ENCODE measurements at regions not wholly inside any gene's neighbourhood (a gene's known extent, or its start where the extent isn't known, plus 50 kb on each side); places are given as distances from the start of the nearest gene placed in this dataset.
A peak's percentile ranks its signal among the peaks of the same experiment; 100 is the strongest.
"Not testable (repeated sequence)": the region's sequence is repeated elsewhere in the genome, so short reads cannot be mapped to it uniquely, and the experiment has no call there.

DNA sequence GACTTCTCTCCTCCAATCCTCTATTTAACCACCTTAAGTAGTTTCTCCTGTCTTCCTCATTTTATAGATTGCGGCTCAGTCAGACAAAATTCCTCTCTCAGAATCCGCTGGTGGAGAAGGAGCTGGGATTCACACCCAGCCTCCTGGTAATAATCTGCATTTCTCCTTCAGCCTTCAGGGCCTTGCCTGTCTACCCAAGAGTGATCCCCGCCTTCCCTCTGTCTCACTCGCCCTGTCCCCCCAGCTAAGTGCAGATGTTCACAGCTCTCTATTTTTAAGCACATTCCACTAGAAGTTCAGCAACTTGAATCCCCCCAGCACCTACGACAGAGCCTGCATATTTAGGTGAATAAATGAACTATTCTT lies 212.5 kb upstream of the HAAO start:
- no peak for DNase-seq

DNA sequence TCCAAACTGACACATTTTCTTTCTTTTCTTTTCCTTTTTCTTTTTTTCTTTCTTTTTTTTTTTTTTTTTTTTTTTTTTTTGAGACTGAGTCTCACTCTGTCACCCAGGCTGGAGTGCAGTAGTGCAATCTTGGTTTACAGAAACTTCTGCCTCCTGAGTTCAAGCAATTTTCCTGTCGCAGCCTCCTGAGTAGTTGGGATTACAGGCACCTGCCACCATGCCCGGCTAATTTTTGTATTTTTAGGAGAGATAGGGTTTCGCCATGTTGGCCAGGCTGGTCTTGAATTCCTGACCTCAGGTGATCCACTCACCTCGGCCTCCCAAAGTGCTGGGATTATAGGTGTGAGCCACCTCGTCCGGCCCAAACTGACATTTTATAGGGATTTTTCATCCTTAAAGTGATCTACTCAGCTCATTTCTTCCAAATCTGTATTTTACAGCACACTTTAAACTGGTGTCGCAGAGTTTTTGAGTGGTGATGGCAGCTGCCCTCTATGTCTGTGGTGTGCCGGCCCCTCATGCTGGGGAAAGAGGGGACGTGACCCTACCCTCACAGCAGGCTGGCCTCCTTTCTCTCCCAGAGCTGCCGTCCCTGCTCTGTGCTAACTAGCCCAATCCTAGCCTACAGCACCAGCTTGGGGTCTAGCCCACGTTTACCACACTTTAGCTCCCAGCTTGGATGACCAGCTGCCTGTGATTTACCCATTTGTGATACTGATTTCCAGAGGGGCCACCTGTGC lies 211.9 kb upstream of the HAAO start:
- DNase-seq: not testable (repeated sequence)

DNA sequence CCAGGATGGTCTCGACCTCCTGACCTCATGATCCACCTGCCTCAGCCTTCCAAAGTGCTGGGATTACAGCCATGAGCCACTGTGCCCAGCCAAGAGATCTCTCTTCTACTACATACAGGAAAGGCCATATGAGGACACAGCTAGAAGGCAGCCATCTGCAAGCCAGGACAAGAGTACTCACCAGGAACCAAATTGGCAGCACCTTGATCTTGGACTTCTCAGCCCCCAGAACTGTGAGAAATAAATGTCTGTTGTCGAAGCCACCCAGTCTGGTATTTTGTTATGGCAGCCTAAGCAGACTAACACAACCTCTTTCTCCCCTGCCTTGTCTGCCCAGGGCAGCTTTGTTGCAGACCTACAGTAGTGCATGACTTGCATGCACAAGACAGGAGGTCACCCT lies 211.3 kb upstream of the HAAO start:
- DNase-seq: no peak

DNA sequence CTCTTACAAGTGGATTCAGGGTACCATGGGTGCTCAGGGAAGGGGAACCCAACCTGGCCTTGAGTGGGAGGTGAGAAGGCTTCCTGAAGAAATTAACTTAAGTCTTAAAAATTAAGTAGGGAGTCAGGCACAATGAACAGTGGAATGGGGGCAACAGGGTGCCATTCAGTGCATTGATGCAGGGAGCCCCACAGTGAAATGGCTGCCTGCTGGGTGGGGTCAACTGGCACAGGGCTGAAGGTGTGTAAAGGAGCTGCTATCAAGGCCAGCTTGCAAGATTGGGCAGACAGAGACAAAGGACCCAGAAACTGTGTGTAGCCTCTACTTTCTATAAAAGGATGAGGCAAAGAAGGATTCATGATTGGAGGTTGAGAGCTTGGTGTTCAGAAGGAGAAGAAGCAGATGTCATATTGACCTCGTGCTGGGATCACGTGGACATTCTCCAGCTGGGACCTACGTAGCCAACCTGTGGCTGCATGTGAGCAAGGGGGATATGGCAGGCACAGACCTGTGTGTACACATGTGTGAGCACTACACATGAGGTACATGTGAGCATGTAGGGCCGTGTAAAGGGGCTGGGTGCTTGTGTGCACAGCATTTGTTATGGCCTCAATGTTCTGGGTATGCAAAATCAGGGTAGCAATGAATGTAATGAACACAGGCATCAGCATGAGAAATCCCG lies 209.5 kb upstream of the HAAO start:
- no peak for DNase-seq

DNA sequence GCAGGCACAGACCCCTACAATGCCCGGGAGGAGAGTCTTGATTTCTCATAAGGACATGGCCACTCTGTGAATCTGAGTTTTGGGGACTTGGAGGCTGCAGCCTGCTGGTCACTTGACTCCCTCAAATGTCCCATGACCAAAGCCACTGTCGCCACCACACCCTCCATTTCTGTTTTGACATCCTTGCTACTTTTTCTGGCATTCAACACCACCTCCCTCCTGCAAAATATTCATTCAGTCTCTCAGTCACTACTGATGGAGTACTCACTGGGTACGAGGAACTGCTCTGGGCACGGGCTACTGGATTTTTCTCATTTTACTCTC lies 208.6 kb upstream of the HAAO start:
- DNase-seq: no peak

DNA sequence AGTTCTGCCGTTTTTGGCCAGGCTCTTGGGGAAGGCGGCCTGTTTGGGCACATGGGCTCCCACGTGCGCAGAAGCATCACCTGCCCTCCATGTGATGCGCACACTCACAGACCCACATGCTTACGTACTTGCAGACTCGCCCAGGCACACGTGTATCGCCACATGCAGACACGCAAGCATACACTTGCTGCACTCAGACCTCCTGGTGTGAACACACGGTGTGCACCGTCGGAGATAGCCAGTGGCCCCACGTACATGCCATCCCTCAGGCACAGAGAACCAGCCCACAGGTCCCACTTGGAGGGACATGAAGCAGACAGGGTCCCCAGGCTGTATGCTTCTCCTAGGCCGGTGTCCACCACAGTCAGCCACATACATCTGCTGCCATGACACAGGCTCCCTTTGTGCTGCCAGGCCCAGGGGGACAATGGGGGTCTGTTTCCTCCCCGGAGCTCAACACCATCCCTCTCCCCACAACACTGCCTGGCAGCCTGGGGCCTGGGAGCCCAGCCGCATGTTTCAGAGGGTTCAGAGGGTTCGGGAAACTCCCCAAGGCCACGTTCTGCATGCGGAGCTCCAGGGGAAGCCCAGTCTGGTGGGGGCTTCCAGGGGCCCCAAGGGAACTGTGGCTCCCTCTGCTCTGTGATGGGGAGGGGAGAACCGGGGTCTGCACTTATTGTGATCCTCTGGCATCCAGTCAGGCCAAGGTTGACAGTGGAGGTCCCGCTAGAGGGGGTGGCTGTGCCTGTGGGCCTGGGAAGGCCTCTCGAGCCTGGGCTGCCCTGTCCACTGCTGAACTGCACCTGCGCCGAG lies 208.1 kb upstream of the HAAO start:
- DNase-seq: peak in 53 of 56 donors; percentile 27 to 94 (median 82)

DNA sequence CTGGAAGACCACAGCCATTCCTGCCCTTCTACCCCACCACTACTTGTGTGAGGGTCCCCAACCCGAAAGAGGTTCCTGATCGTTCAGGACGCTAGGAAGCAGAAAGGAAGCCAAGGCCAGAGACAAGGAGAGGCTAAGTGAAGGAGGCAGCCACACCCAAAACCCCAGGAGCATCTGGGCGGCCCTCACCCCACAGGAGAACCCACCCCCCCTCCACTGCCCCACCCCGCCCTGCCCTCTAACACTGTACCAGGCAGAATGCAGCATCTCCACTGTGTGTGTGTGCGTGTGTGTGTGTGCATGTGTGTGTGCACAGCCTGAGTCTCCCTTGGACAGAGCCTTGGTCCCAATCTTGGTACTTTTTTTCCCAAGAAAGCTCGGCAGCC lies 207.5 kb upstream of the HAAO start:
- DNase-seq: no peak

DNA sequence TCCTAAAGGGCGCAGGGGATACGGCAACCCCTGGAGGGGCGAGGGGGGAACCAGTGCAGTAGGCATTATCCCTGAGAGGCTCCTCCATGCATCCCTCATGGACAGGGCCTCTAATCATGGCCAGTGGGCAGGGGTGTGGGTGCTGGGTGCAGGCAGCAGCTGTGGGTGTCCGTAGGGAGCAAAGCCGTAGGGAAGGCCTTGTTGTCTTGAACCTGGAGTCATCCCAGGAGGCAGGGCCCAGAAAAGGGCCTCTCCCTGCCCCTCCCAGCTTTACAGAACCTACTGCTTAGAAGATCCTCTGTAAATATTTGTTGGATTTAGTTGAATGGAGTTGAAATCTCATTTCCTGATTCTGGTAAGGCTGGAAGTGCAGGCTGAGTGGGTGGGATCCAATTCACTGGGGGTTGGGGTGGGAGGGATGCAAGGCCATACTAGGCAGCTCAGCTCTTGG lies 207.0 kb upstream of the HAAO start:
- DNase-seq: no peak

DNA sequence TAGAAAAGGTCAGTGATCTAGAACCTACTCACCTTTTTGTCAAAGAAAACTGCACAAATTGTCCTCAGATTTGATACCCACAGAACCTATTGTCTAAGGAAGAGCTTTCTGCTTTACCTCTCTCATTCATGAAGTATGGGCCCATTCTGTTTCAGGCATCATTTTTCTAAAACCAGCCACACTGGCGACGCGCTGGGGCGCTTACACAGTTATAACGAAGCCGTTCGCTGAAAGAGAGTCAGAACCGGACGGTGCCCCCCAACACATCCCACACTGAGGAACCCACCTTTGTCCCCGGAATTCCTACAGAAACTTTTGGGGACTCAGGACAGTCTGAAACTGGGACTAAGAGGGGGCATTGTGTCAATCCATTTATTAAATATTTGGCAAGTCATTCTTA lies 206.3 kb upstream of the HAAO start:
- DNase-seq: no peak

DNA sequence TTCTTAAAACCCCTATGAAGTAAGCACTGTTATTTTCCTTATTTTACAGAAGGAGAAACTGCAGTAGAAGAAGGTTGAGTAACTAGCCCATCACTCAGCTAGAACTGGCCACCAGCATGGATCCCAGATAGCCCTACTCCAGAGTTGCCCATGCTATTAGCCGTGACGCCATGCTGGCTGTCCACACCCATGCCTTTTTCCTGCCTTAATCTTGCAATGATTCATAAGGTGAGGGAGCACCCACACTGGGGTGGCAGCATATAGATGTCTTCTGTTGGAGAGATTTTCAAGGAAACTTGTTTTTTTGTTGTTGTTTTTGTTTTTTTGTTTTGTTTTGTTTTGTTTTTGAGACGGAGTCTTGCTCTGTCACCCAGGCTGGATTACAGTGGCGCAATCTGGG lies 204.1 kb upstream of the HAAO start:
- DNase-seq: no peak

DNA sequence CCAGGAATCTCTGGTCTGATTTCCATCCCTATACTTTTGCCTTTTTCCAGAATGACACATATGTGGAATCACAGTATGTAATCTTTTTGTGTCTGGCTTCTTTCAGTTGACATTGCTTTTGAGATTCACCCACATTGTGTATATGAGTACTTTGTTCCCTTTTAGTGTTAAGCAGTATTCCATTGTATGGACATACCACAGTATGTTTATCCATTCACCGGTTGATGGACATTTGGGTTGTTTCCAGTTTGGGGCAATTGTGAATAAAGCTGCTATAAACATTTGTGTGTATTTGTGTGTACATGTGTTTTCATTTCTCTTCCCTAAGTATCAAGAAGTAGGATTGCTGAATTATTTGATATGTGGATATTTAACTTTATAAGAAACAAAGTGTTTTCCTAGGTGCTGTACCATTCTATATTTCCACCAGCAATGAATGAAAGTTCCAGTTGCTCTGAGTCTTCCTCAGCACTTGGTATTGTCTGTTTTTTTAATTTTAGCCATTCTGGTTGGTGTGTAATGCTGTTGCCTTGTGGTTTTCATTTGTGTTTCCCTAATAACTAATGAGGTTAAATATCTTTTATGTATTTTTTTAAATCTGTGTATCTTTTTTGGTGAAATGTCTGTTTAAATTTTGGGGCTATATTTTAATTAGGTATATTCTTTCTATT lies 203.5 kb upstream of the HAAO start:
- DNase-seq: no peak

DNA sequence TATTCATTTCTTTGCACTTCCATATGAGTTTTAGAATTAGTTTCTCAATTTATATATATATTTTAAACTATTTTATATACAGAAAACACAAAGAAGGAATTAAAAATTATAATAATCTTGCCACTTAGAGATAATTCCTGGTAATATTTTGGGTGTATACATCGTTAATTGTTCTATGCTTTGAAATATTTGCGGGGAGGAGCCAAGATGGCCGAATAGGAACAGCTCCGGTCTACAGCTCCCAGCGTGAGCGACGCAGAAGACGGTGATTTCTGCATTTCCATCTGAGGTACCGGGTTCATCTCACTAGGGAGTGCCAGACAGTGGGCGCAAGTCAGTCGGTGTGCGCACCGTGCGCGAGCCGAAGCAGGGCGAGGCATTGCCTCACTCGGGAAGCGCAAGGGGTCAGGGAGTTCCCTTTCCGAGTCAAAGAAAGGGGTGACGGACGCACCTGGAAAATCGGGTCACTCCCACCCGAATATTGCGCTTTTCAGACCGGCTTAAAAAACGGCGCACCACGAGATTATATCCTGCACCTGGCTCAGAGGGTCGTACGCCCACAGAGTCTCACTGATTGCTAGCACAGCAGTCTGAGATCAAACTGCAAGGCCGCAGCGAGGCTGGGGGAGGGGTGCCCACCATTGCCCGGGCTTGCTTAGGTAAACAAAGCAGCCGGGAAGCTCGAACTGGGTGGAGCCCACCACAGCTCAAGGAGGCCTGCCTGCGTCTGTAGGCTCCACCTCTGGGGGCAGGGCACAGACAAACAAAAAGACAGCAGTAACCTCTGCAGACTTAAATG lies 197.1 kb upstream of the HAAO start:
- DNase-seq: not testable (repeated sequence)

DNA sequence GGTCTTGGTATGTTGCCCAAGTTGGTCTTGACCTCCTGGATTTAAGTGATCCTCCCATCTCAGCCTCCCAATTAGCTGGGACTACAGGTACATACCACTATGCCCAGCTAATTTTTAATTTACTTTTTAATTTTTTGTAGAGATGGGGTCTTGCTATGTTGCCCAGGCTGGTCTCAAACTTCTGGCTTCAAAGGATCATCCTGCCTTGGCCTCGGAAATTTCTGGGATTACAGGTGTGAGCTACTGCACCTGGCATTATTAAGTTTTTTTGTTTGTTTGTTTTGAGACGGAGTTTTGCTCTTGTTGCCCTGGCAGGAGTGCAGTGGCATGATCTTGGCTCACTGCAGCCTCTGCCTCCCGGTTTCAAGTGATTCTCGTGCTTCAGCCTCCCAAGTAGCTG lies 195.7 kb upstream of the HAAO start:
- DNase-seq: not testable (repeated sequence)

DNA sequence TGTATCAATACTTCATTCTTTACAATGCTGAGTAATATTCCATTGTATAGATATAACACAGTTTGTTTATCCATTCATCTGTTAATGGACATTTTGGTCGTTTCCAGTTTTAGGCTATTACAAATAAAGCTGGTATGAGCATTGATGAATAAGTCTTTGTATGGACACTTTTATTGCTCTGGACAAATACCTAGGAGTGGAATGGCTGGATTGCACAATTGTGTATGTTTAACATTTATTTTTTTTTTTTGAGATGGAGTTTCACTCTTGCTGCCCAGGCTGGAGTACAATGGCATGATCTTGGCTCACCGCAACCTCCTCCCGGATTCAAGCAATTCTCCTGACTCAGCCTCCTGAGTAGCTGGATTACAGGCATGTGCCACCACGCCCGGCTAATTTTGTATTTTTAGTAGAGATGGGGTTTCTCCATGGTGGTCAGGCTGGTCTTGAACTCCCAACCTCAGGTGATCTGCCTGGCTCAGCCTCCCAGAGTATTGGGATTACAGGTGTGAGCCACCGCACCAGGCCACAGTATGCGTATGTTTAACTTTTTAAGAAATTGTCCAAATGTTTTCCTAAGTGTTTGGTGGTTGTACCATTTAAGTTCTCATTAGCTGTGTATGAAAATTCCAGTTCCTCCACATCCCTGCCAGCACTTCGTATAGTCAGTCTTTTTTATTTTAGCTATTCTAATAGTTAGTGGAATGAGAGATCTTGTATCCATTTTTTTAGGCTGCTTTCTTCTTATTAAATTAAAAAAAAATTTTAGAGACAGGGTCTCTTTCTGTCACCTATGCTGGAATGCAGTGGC lies 194.9 kb upstream of the HAAO start:
- no peak for DNase-seq

DNA sequence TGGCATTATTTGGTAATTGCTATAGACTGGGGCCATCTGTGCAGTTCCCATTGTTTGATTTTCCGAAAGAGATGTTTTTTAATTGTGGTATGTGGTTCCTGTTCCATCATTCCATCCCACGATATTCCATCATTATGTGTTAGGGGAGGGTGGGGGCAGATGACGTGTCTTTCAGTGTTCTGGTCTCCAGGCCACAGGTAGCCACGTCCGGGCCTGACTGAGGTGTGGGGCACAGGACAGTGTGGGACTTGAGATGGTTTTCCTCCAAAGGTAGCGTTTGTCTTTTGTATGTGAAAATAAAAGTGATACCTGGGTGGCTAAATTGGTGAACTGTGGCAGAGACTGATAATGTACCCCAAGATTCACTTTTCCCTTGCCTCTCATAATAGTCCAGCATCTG lies 192.2 kb upstream of the HAAO start:
- DNase-seq: no peak

DNA sequence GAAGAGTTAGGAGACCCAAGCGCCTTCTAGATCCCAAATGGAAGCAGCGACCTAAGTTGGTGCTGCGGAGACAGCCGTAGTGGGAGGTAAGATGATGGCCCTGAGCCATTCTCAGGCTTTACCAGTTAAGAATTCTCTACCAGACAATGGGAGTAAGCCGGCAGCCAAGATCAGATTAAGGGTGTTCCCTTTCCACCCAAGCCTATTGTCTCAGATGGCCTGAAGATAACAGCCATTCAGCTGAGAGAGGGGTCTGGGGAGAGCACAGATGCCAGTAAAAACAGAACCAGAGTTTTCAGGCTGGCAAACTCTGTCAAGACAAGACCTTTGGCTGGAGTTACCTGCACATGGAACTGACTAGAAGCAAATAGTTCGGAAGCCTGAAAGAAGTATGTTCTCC lies 191.7 kb upstream of the HAAO start:
- no peak for DNase-seq

DNA sequence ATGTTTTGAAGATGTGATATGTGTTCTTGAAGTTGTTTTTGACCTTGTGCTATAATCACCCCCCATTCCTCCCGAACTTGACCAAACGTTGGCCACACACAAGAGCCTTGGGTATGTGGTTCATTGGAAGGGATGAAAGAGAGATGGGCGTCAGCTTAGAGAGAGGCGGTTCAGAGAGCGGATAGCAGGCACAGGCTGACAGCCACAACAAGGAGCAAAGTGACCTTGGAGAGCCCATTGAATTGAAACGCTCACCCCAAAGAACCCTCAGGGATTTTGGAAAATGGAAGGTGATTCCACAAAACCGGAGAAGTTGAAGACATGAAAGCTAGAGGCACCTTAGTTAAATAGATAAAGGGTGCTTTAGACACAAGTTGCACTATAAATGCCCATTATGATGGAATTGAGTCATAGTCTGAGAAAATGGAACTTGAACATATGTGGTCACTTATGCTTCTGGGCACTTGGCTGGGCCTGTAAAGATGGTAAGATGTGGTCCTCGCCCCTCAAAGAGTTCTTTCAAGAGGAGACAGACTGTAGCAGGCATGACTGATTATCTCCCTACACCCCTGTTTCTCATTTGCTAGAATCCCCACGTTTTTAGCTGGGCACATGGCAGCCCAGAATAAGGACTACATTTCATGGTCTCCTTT lies 188.5 kb upstream of the HAAO start:
- DNase-seq: no peak

DNA sequence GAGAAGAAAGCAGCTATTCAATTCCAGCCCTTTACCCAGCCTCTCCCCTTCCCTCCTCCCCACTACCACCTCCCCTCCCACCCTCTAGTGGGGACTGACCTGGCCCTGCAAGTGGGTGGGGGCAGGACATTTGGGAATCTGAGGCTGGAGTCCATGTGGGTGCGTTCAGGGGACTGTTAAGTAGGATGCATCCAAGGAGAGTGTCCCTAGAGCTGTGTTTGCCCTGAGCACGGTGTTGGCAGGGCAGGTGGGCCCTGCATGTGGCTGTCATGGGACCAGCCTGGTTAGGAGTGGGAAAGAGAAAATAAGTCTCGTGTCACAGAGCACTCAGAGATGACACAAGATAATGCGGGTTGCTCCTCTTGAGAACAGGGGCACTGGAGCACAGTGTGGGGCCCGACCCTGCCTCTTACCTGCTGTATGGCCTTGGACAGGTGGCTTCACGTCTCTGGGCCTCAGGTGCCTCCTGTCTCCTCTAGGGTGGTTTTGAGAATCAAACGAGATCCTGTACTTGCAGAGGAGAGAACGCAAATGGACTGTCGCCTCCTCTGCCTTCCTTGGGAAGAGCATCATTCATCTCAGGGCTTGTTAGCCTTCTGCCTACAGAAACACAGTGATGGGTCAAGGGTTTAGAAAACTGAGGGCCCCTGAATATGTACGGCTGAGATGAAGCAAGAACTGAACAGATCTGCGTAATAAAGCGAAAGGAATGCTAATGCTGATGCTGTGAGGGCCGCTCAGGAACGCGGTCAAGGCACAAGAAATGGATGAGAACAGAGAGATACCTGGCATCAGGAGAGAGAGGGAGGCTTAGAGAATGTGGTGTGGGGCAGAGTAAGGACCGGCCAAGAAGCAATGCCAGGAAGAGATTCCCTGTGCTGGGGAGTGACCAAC lies 187.7 kb upstream of the HAAO start:
- no peak for DNase-seq

DNA sequence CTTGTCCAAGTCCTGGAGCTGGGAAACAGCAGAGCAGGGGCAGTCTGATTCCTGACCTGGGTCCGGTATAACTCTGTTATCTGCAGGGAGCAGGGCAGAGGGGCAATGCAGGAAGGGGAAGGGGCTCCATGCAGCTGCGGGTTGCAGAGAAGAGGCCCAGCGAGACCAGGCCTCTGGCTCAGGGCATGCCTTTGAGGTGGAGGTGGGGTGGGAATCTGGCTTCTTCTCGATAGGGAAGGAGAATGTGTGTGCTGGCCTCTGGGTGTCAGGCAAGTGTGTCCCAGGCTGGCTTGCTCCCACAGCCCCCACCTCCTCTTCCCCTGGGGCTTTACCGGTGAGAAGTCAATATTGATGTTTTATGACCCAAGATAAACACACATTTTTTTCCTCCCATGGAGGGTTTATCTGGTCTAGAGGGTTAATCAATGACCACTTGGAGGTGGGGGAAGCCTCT lies 187.1 kb upstream of the HAAO start:
- no peak for DNase-seq

All from nucleus accumbens (tissue), 56 donors.